IMR-90 (cell line): ENCODE measurements at regions not wholly inside any gene's neighbourhood (a gene's known extent, or its start where the extent isn't known, plus 50 kb on each side); places are given as distances from the start of the nearest gene placed in this dataset.

Experiments
- ATAC-seq: fragments of 200-7000 bp; cut with Tn5 transposase; 2 replicates; pipeline ENCODE4 v1.9.1; 2020; ENCODE audit warnings: low read depth, mild to moderate bottlenecking, moderate library complexity
- BruUV-seq: library from RNA; stranded (reverse); fragments of 400-500 nt; replicated peaks from 2 replicates; lab custom pipeline; 2021; lab: Mats Ljungman, UMichigan
- CTCF ChIA-PET: fragments of 300-600 bp; formaldehyde crosslinking; extraction: SDS; loops from one replicate; lab custom pipeline; 2021; ENCODE audit warnings: antibody characterized with exemption; lab: Yijun Ruan, JAX
- POLR2A ChIA-PET: fragments of 300-600 bp; sonication (Branson Sonifier 250); formaldehyde crosslinking; loops from one replicate; lab custom pipeline; 2022; ENCODE audit warnings: antibody characterized with exemption; ENCODE audit not compliant: unreplicated experiment; lab: Charles Lee
- DNase-seq: peaks from one replicate; pipeline ENCODE4 v3.0.0; 2013
- H2AFZ ChIP-seq: replicated peaks from 2 replicates; pipeline ENCODE3; 2013; ENCODE audit warnings: low read length, mild to moderate bottlenecking; ENCODE audit not compliant: poor library complexity
- H2AK5ac ChIP-seq: 2 replicates; pipeline ENCODE4 v1.6.1; 2013; ENCODE audit warnings: low read depth, low read length, inconsistent platforms
- H2AK9ac ChIP-seq: replicated peaks from 2 replicates; pipeline ENCODE3; 2013; ENCODE audit warnings: mild to moderate bottlenecking, low read depth, low read length, moderate library complexity; ENCODE audit not compliant: poor library complexity
- H2BK120ac ChIP-seq: 2 replicates; pipeline ENCODE4 v1.6.1; 2013; ENCODE audit warnings: low read depth, low read length, inconsistent platforms
- H2BK15ac ChIP-seq: 3 replicates; pipeline ENCODE4 v1.6.1; 2013; ENCODE audit warnings: low read depth, low read length, inconsistent platforms
- H2BK20ac ChIP-seq: 2 replicates; pipeline ENCODE4 v1.6.1; 2013; ENCODE audit warnings: low read depth, mild to moderate bottlenecking, inconsistent platforms, low read length, moderate library complexity
- H2BK5ac ChIP-seq: 2 replicates; pipeline ENCODE4 v1.6.1; 2013; ENCODE audit warnings: mild to moderate bottlenecking, low read depth, low read length, inconsistent platforms; ENCODE audit not compliant: poor library complexity, severe bottlenecking
- H3K14ac ChIP-seq: replicated peaks from 2 replicates; pipeline ENCODE4 v1.6.1; 2013; ENCODE audit warnings: low read depth, low read length, inconsistent platforms
- H3K18ac ChIP-seq: 2 replicates; pipeline ENCODE4 v1.6.1; 2013; ENCODE audit warnings: low read depth, low read length, control low read depth
- H3K23ac ChIP-seq: 2 replicates; pipeline ENCODE4 v1.6.1; 2013; ENCODE audit warnings: low read depth, low read length, inconsistent platforms
- H3K27ac ChIP-seq: 2 replicates; pipeline ENCODE4 v1.5.1; 2013; ENCODE audit warnings: mild to moderate bottlenecking, control low read depth, low read length; ENCODE audit not compliant: insufficient read depth
- H3K27me3 ChIP-seq: 2 replicates; pipeline ENCODE4 v1.6.1; 2013; ENCODE audit warnings: low read length; ENCODE audit not compliant: control insufficient read depth, insufficient read depth
- H3K36me3 ChIP-seq: 2 replicates; pipeline ENCODE4 v1.6.1; 2013; ENCODE audit warnings: low read length, mixed read lengths; ENCODE audit not compliant: control insufficient read depth, insufficient read depth
- H3K4ac ChIP-seq: 2 replicates; pipeline ENCODE4 v1.6.1; 2013; ENCODE audit warnings: low read depth, low read length, inconsistent platforms
- H3K4me1 ChIP-seq: 2 replicates; pipeline ENCODE4 v1.6.1; 2013; ENCODE audit warnings: low read length, mixed read lengths; ENCODE audit not compliant: control insufficient read depth, insufficient read depth
- H3K4me2 ChIP-seq: 2 replicates; pipeline ENCODE4 v1.6.1; 2013; ENCODE audit warnings: low read depth, mild to moderate bottlenecking, control low read depth, low read length, moderate library complexity
- H3K4me3 ChIP-seq: 2 replicates; pipeline ENCODE4 v1.5.1; 2013; ENCODE audit warnings: low read depth, mild to moderate bottlenecking, control low read depth, low read length, moderate library complexity; ENCODE audit not compliant: insufficient read depth
- H3K56ac ChIP-seq: 2 replicates; pipeline ENCODE4 v1.6.1; 2013; ENCODE audit warnings: low read length, inconsistent platforms; ENCODE audit not compliant: insufficient read depth; ENCODE audit errors: extremely low read depth
- H3K79me1 ChIP-seq, 2 experiments: 2 replicates each; pipeline ENCODE4 v1.6.1; 2013; ENCODE audit warnings: low read length in 2 of 2, inconsistent platforms in 1 of 2, low read depth in 1 of 2
- H3K9ac ChIP-seq: 2 replicates; pipeline ENCODE4 v1.6.1; 2013; ENCODE audit warnings: low read depth, low read length, control low read depth
- H3K9me1 ChIP-seq: 2 replicates; pipeline ENCODE4 v1.6.1; 2013; ENCODE audit warnings: low read length, inconsistent platforms; ENCODE audit not compliant: insufficient read depth
- H3K9me3 ChIP-seq: 2 replicates; pipeline ENCODE4 v1.6.1; 2013; ENCODE audit warnings: low read length; ENCODE audit not compliant: control insufficient read depth, insufficient read depth
- H4K20me1 ChIP-seq: 2 replicates; pipeline ENCODE4 v1.6.1; 2013; ENCODE audit warnings: low read length, inconsistent platforms; ENCODE audit not compliant: insufficient read depth
- H4K5ac ChIP-seq: 2 replicates; pipeline ENCODE4 v1.6.1; 2013; ENCODE audit warnings: mild to moderate bottlenecking, low read depth, low read length, control low read depth
- H4K8ac ChIP-seq, 2 experiments: 2 replicates each; pipeline ENCODE4 v1.6.1; 2013; ENCODE audit warnings: low read depth in 2 of 2, low read length in 2 of 2, control low read depth in 1 of 2, inconsistent platforms in 1 of 2
- H4K91ac ChIP-seq: 2 replicates; pipeline ENCODE4 v1.6.1; 2013; ENCODE audit warnings: low read depth, low read length, inconsistent platforms; ENCODE audit not compliant: insufficient read depth
- BHLHE40 ChIP-seq: fragments of 150-350 bp; IDR thresholded peaks from 2 replicates; pipeline ENCODE4 v1.6.1; 2016; ENCODE audit warnings: mild to moderate bottlenecking, low read depth, low read length
- CEBPB ChIP-seq: IDR thresholded peaks from 2 replicates; pipeline ENCODE4 v1.6.1; 2012; ENCODE audit warnings: low read depth, low read length, improper control_type of control experiment
- CHD1 ChIP-seq: IDR thresholded peaks from 2 replicates; pipeline ENCODE4 v1.6.1; 2012; ENCODE audit warnings: low read depth, low read length, improper control_type of control experiment
- ELK1 ChIP-seq: fragments of 150-350 bp; IDR thresholded peaks from 2 replicates; pipeline ENCODE4 v1.6.1; 2016; ENCODE audit warnings: low read depth, mild to moderate bottlenecking, low read length, moderate library complexity, borderline replicate concordance
- FOS ChIP-seq: fragments of 150-350 bp; IDR thresholded peaks from 2 replicates; pipeline ENCODE4 v1.6.1; 2016; ENCODE audit warnings: low read depth, low read length
- MAFK ChIP-seq: IDR thresholded peaks from 2 replicates; pipeline ENCODE4 v1.6.1; 2012; ENCODE audit warnings: low read depth, low read length, improper control_type of control experiment
- MXI1 ChIP-seq: IDR thresholded peaks from 2 replicates; pipeline ENCODE4 v1.6.1; 2012; ENCODE audit warnings: low read depth, mild to moderate bottlenecking, low read length, moderate library complexity, borderline replicate concordance
- NFE2L2 ChIP-seq: fragments of 150-350 bp; IDR thresholded peaks from 2 replicates; pipeline ENCODE4 v1.6.1; 2016; ENCODE audit warnings: low read depth, mild to moderate bottlenecking, low read length
- POLR2A ChIP-seq: IDR thresholded peaks from 2 replicates; pipeline ENCODE4 v1.6.1; 2012; ENCODE audit warnings: mild to moderate bottlenecking, low read depth, low read length
- RAD21 ChIP-seq: IDR thresholded peaks from 2 replicates; pipeline ENCODE4 v1.6.1; 2012; ENCODE audit warnings: low read length, improper control_type of control experiment
- SMC3 ChIP-seq: fragments of 150-350 bp; IDR thresholded peaks from 2 replicates; pipeline ENCODE4 v1.6.1; 2016; ENCODE audit warnings: low read depth, mild to moderate bottlenecking, antibody characterized with exemption, low read length, moderate library complexity
- USF2 ChIP-seq: fragments of 150-350 bp; IDR thresholded peaks from 2 replicates; pipeline ENCODE4 v1.6.1; 2017; ENCODE audit warnings: mild to moderate bottlenecking, antibody characterized with exemption, low read length, low read depth
- WGBS, 2 experiments: methylation state at CpG; one replicate each; pipeline versions ENCODE4 v1.1.5 to v1.1.7; 2013; ENCODE audit warnings: missing lambda C conversion rate in 2 of 2; ENCODE audit not compliant: insufficient read length in 1 of 2; ENCODE audit errors: extremely low coverage in 2 of 2; 5-methylcytosine and 5-hydroxymethylcytosine counted together
- dilution Hi-C: fragments of 300-500 bp; cut with HindIII; formaldehyde crosslinking; loops from one replicate; pipeline ENCODE4 v1.14.3; 2018; ENCODE audit warnings: low sequenced_read_pairs; ENCODE audit not compliant: unreplicated experiment
- in situ Hi-C: fragments of 300-500 bp; cut with MboI; formaldehyde crosslinking; loops from 3 replicates; pipeline ENCODE4 v1.14.3; 2019; ENCODE audit warnings: low sequenced_read_pairs, inconsistent platforms, mixed read lengths
- intact Hi-C: fragments of 100-400 bp; cut with micrococcal nuclease; formaldehyde crosslinking; loops from 2 replicates; pipeline ENCODE4 v1.10.0; 2022

DNA sequence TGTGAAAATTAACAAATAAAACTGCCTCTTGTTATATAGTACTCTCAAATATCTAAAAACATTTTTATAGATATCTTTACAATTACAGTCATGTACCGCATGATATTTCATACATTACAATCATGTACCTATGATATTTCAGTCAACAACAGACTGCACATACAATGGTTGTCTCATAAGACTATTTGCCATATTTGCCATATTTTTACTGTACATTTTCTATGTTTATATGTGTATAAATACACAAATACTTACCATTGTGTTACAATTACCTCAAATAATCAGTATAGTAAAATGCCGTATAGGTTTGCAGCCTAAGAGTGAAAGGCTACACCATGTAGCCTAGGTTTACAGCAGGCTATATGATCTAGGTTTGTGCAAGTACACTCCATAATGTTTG is 336.0 kb upstream of the PCDH15 start:
- no peaks in the 10 kb centered on the region for H3K36me3 ChIP-seq
- H3K4me2 ChIP-seq: no peak overlapping the region
- H4K5ac ChIP-seq: no peak overlapping the region
- H4K20me1 ChIP-seq: no peaks in the 10 kb centered on the region
- H3K27ac ChIP-seq: no peak overlapping the region
- H3K18ac ChIP-seq: no peak overlapping the region
- in situ Hi-C loops: no loop called here
- DNase-seq: no peak
- no TSS peak for BruUV-seq
- H4K8ac ChIP-seq: no peak overlapping the region
- H2BK5ac ChIP-seq: no peak overlapping the region
- no peak overlapping the region for H2BK120ac ChIP-seq
- no peak overlapping the region for H4K91ac ChIP-seq
- intact Hi-C loops: no loop called here
- H3K9me1 ChIP-seq: no peaks in the 10 kb centered on the region
- H3K4me1 ChIP-seq: no peaks in the 10 kb centered on the region
- TF ChIP-seq ELK1 (no peak), RAD21 (no peak), MXI1 (no peak), SMC3 (no peak), USF2 (no peak), FOS (no peak), MAFK (no peak), CEBPB (no peak), NFE2L2 (no peak), CHD1 (no peak), BHLHE40 (no peak), POLR2A (no peak)
- no peak overlapping the region for H3K23ac ChIP-seq
- no peak overlapping the region for H2AK9ac ChIP-seq
- H3K56ac ChIP-seq: no peak overlapping the region
- no peaks in the 10 kb centered on the region for H3K79me1 ChIP-seq
- 0 out of 2 replicates have a peak, but pooled peaks cover 1% of the 10 kb centered on the region for H3K9me3 ChIP-seq
- ChIA-PET POLR2A (no interaction called here), CTCF (no interaction called here)
- H2BK20ac ChIP-seq: no peak overlapping the region
- no peak overlapping the region for H3K4ac ChIP-seq
- no peak overlapping the region for H3K9ac ChIP-seq
- H2AK5ac ChIP-seq: no peak overlapping the region
- WGBS, 2 experiments: no CpG with 5 or more reads among the region's 2 CpGs
- ATAC-seq: no peak
- H3K14ac ChIP-seq: no peak overlapping the region
- no peak overlapping the region for H2BK15ac ChIP-seq
- H2AFZ ChIP-seq: no peak overlapping the region
- dilution Hi-C loops: no loop called here
- no peak overlapping the region for H3K4me3 ChIP-seq
- H3K27me3 ChIP-seq: no peaks in the 10 kb centered on the region
